OCI-LY7 (cell line): ENCODE measurements at regions not wholly inside any gene's neighbourhood (a gene's known extent, or its start where the extent isn't known, plus 50 kb on each side); places are given as distances from the start of the nearest gene placed in this dataset.

ENCODE experiments used
- BruUV-seq: library from RNA; stranded (reverse); fragments of 400-500 nt; replicated peaks from 2 replicates; lab custom pipeline; 2021; lab: Mats Ljungman, UMichigan
- CTCF ChIA-PET: fragments of 300-600 bp; sonication (Branson Sonifier 250); formaldehyde crosslinking; loops from one replicate; lab custom pipeline; 2022; ENCODE audit warnings: antibody characterized with exemption; ENCODE audit not compliant: unreplicated experiment; lab: Charles Lee
- POLR2A ChIA-PET: fragments of 300-600 bp; sonication (Branson Sonifier 250); formaldehyde crosslinking; loops from one replicate; lab custom pipeline; 2022; ENCODE audit warnings: antibody characterized with exemption; lab: Charles Lee
- DNase-seq: peaks from one replicate; pipeline ENCODE4 v3.0.0-alpha.2; 2015; ENCODE audit warnings: low spot score
- H2AFZ ChIP-seq: fragments of 200-600 bp; sonication (generic), shearing (Covaris generic); 2 replicates; pipeline ENCODE4 v1.6.1; 2014; ENCODE audit warnings: mild to moderate bottlenecking, antibody characterized with exemption, low read length, moderate library complexity
- H3K27ac ChIP-seq: fragments of 200-600 bp; sonication (generic); 2 replicates; pipeline ENCODE4 v1.5.1; 2014; ENCODE audit warnings: mixed run types, low read depth, mild to moderate bottlenecking, moderate library complexity, low read length, inconsistent platforms; ENCODE audit not compliant: poor library complexity, severe bottlenecking
- H3K36me3 ChIP-seq: fragments of 200-600 bp; sonication (generic); 2 replicates; pipeline ENCODE4 v1.6.1; 2014; ENCODE audit warnings: mild to moderate bottlenecking, antibody characterized with exemption, low read length, moderate library complexity, mixed read lengths; ENCODE audit not compliant: insufficient read depth
- H3K4me1 ChIP-seq: fragments of 200-600 bp; sonication (generic); 2 replicates; pipeline ENCODE4 v1.5.1; 2014; ENCODE audit warnings: mild to moderate bottlenecking, low read length; ENCODE audit not compliant: insufficient read depth, poor library complexity, severe bottlenecking
- H3K4me2 ChIP-seq: fragments of 200-600 bp; sonication (generic); 2 replicates; pipeline ENCODE4 v1.6.1; 2014; ENCODE audit warnings: mild to moderate bottlenecking, low read length
- H3K4me3 ChIP-seq: fragments of 200-600 bp; sonication (generic); 2 replicates; pipeline ENCODE4 v1.5.1; 2014; ENCODE audit warnings: mild to moderate bottlenecking, low read depth, low read length; ENCODE audit not compliant: poor library complexity, severe bottlenecking
- H3K79me2 ChIP-seq: fragments of 200-600 bp; sonication (generic); 2 replicates; pipeline ENCODE4 v1.6.1; 2016; ENCODE audit warnings: low read depth, mild to moderate bottlenecking, low read length, moderate library complexity, mixed read lengths; ENCODE audit not compliant: insufficient read depth
- H3K9me2 ChIP-seq: fragments of 200-600 bp; sonication (generic); 2 replicates; pipeline ENCODE4 v1.6.1; 2016; ENCODE audit warnings: mild to moderate bottlenecking, low read length, mixed read lengths; ENCODE audit not compliant: insufficient read depth
- H3K9me3 ChIP-seq: fragments of 200-600 bp; sonication (generic); 2 replicates; pipeline ENCODE4 v1.6.1; 2014; ENCODE audit warnings: mild to moderate bottlenecking, mixed run types, low read length, mixed read lengths
- H4K20me1 ChIP-seq: fragments of 200-600 bp; sonication (generic); 2 replicates; pipeline ENCODE4 v1.6.1; 2014; ENCODE audit warnings: mild to moderate bottlenecking, antibody characterized with exemption, low read length, moderate library complexity, mixed read lengths; ENCODE audit not compliant: insufficient read depth
- EZH2phosphoT487 ChIP-seq: fragments of 200-600 bp; sonication (generic); IDR thresholded peaks from 2 replicates; pipeline ENCODE4 v1.6.1; 2018; ENCODE audit warnings: low read depth, borderline replicate concordance, mild to moderate bottlenecking, mixed run types, antibody characterized with exemption, low read length, moderate library complexity, mixed read lengths
- intact Hi-C: fragments of 100-400 bp; cut with micrococcal nuclease; formaldehyde crosslinking; loops from one replicate; pipeline ENCODE4 v1.10.0; 2022; ENCODE audit not compliant: unreplicated experiment
- TF ChIP-seq, protein P1 (sequence below): fragments of 200-600 bp; sonication (generic); conservative IDR thresholded peaks from 2 replicates; pipeline ENCODE4 v1.5.1; 2014; ENCODE audit warnings: mild to moderate bottlenecking, antibody characterized with exemption, low read length, moderate library complexity, mixed read lengths

DNA sequence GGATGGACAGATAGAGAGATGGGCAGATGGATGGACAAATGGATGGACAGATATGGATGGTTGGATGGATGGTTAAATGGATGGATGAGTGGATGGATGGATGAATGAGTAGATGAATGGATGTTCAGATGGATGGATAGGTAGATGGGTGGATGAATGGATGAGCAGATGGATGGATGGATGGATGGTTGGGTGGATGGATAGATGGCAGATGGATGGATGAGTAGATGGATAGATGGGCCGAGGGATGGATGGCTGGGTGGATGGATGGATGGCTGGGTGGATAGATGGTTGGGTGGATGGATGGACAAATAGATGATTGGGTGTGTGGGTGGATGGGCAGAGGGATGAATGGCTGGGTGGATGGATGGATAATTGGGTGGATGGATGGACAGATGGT, 98.9 kb upstream of the OTOS start:
- no peaks in the 10 kb centered on the region for H3K36me3 ChIP-seq
- H3K4me2 ChIP-seq, result no peak overlapping the region
- H3K9me2 ChIP-seq, result no peaks in the 10 kb centered on the region
- DNase-seq, result no peak
- no peak overlapping the region for H2AFZ ChIP-seq
- H3K27ac ChIP-seq, result no peak overlapping the region
- no peaks in the 10 kb centered on the region for H3K9me3 ChIP-seq
- POLR2A ChIA-PET, result interaction anchor here (0.6 kb wide), 1 partner anchor 169 kb away, joined by 3 read pairs; no protein-coding TSS in a partner anchor
- CTCF ChIA-PET, result no interaction called here
- intact Hi-C loops, result no loop called here
- no peaks in the 10 kb centered on the region for H4K20me1 ChIP-seq
- H3K4me3 ChIP-seq, result no peak overlapping the region
- TF ChIP-seq, protein P1, sequence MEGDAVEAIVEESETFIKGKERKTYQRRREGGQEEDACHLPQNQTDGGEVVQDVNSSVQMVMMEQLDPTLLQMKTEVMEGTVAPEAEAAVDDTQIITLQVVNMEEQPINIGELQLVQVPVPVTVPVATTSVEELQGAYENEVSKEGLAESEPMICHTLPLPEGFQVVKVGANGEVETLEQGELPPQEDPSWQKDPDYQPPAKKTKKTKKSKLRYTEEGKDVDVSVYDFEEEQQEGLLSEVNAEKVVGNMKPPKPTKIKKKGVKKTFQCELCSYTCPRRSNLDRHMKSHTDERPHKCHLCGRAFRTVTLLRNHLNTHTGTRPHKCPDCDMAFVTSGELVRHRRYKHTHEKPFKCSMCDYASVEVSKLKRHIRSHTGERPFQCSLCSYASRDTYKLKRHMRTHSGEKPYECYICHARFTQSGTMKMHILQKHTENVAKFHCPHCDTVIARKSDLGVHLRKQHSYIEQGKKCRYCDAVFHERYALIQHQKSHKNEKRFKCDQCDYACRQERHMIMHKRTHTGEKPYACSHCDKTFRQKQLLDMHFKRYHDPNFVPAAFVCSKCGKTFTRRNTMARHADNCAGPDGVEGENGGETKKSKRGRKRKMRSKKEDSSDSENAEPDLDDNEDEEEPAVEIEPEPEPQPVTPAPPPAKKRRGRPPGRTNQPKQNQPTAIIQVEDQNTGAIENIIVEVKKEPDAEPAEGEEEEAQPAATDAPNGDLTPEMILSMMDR, result no peak
- TF ChIP-seq EZH2phosphoT487, result no peak
- H3K4me1 ChIP-seq, result no peaks in the 10 kb centered on the region
- BruUV-seq, result no TSS peak
- no peaks in the 10 kb centered on the region for H3K79me2 ChIP-seq

DNA sequence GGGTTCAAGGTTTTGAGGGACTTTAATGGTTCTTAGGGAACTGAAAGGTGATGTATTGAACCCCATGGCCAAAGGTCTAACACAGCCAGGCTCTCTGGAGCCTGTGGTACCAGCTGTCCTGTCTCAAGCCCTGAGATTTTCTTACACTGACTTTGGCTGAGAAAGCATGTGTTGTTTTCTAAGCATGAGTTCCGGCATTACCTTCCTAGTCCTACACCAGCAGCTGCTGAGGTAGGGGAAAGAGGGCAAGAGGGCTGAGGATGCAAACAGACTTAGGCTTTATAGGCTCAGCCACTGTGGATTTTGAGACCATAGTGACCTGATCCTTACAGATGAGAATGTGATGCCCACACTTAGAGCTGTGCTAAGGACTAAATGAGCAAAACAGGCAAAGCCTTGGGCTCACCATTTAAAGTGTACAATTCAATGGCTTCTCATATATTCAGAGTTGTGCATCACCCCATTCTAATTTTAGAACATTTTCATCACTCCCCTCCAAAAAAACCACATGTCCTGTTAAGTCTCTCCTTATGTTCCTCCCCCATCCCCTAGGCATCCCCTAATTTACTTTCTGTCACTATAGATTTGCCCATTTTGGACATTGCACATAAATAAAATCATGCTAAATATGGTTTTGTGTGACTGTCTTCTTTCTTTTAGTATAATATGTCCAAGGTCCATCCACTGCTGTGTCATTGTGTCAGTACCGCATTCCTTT, 99.7 kb upstream of the OTOS start:
- no TSS peak for BruUV-seq
- Histone ChIP-seq H4K20me1 (no peaks in the 10 kb centered on the region), H3K4me1 (no peaks in the 10 kb centered on the region), H3K27ac (no peak overlapping the region), H3K9me2 (no peaks in the 10 kb centered on the region), H3K36me3 (no peaks in the 10 kb centered on the region), H3K4me3 (no peak overlapping the region), H3K79me2 (no peaks in the 10 kb centered on the region), H3K9me3 (no peaks in the 10 kb centered on the region), H3K4me2 (no peak overlapping the region), H2AFZ (no peak overlapping the region)
- ChIA-PET CTCF (no interaction called here), POLR2A (no interaction called here)
- no peak for TF ChIP-seq EZH2phosphoT487
- TF ChIP-seq, protein P1, result no peak
- intact Hi-C loops, result no loop called here
- DNase-seq, result no peak

DNA sequence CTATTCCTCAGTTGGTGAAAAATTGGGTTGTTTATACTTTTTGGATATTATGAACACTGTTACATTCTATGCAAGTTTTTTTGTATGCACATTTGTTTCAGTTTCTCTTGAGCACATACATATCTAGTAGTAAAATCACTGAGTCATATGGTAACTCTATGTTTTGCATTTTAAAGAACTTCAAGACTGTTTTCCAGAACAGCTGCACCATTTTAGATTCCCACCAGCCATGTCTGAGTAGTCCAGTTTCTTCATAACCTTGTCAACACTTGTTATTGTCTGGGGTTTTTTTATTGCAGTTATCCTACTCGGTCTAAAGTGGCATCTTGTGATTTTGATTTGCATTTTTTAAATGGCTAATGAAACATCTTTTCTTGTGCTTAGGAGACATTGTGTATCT, 100.3 kb upstream of the OTOS start:
- Histone ChIP-seq H3K36me3 (no peaks in the 10 kb centered on the region), H2AFZ (no peak overlapping the region), H3K4me1 (no peaks in the 10 kb centered on the region), H3K4me3 (no peak overlapping the region), H3K4me2 (no peak overlapping the region), H3K79me2 (no peaks in the 10 kb centered on the region), H4K20me1 (no peaks in the 10 kb centered on the region), H3K9me3 (no peaks in the 10 kb centered on the region), H3K27ac (no peak overlapping the region), H3K9me2 (no peaks in the 10 kb centered on the region)
- intact Hi-C loops, result no loop called here
- DNase-seq, result no peak
- ChIA-PET CTCF (no interaction called here), POLR2A (no interaction called here)
- BruUV-seq, result no TSS peak
- TF ChIP-seq, protein P1, result no peak
- no peak for TF ChIP-seq EZH2phosphoT487
